ENCODE measurements at regions not wholly inside any gene's neighbourhood (a gene's known extent, or its start where the extent isn't known, plus 50 kb on each side); places are given as distances from the start of the nearest gene placed in this dataset.

- DNase-seq = peak in 1 of 2 donors; percentile 32
These were observed 249.7 kb downstream of the SPTSSA start for GRCh38 chr14:34212172-34212929.

- no peak for DNase-seq
These were observed 250.3 kb downstream of the SPTSSA start for GRCh38 chr14:34211732-34212131.

- DNase-seq = no peak
These were observed 253.5 kb downstream of the SPTSSA start for GRCh38 chr14:34208532-34208931.

GRCh38 chr14:34205799-34206198 is 254.9 kb upstream of the EGLN3 start:
- DNase-seq = no peak

GRCh38 chr14:34204774-34205173 is 253.9 kb upstream of the EGLN3 start:
- DNase-seq = no peak

- peak; percentile 21 to 61 for DNase-seq
These were observed 252.4 kb upstream of the EGLN3 start for GRCh38 chr14:34203251-34203722.

GRCh38 chr14:34201909-34202637 is 251.2 kb upstream of the EGLN3 start:
- DNase-seq = peak in 1 of 2 donors; percentile 10

- DNase-seq = no peak
These were observed 248.7 kb upstream of the EGLN3 start for GRCh38 chr14:34199585-34199984.

- DNase-seq = no peak
These were observed 247.2 kb upstream of the EGLN3 start for GRCh38 chr14:34198096-34198495.

GRCh38 chr14:34195964-34196363 is 245.1 kb upstream of the EGLN3 start:
- no peak for DNase-seq

GRCh38 chr14:34190717-34191116 is 239.8 kb upstream of the EGLN3 start:
- DNase-seq = no peak

- DNase-seq = no peak
These were observed 239.0 kb upstream of the EGLN3 start for GRCh38 chr14:34189866-34190265.

GRCh38 chr14:34187519-34188044 is 236.7 kb upstream of the EGLN3 start:
- no peak for DNase-seq

- DNase-seq = no peak
These were observed 236.2 kb upstream of the EGLN3 start for GRCh38 chr14:34187061-34187460.

GRCh38 chr14:34184126-34184525 is 233.3 kb upstream of the EGLN3 start:
- DNase-seq = no peak

GRCh38 chr14:34183478-34183877 is 232.6 kb upstream of the EGLN3 start:
- DNase-seq = no peak

- peak; percentile 17 to 32 for DNase-seq
These were observed 230.5 kb upstream of the EGLN3 start for GRCh38 chr14:34181338-34181737.

GRCh38 chr14:34180869-34181268 is 230.0 kb upstream of the EGLN3 start:
- peak; percentile 32 to 57 for DNase-seq

- DNase-seq = peak; percentile 65 to 72
These were observed 229.6 kb upstream of the EGLN3 start for GRCh38 chr14:34180434-34180833.

GRCh38 chr14:34179727-34180126 is 228.9 kb upstream of the EGLN3 start:
- DNase-seq = no peak

GRCh38 chr14:34177466-34177865 is 226.6 kb upstream of the EGLN3 start:
- no peak for DNase-seq

- no peak for DNase-seq
These were observed 224.7 kb upstream of the EGLN3 start for GRCh38 chr14:34175574-34175973.

- DNase-seq = no peak
These were observed 224.1 kb upstream of the EGLN3 start for GRCh38 chr14:34174973-34175372.

- DNase-seq = no peak
These were observed 223.0 kb upstream of the EGLN3 start for GRCh38 chr14:34173916-34174315.

Measured in inflammatory macrophage (primary cell).